OCI-LY1 (cell line): ENCODE measurements at regions not wholly inside any gene's neighbourhood (a gene's known extent, or its start where the extent isn't known, plus 50 kb on each side); places are given as distances from the start of the nearest gene placed in this dataset.
"Not testable (repeated sequence)": the region's sequence is repeated elsewhere in the genome, so short reads cannot be mapped to it uniquely, and the experiment has no call there.

ENCODE experiments used
- EZH2 ChIP-seq: fragments of 200-600 bp; sonication (generic), shearing (Covaris generic); IDR thresholded peaks from 2 replicates; pipeline ENCODE4 v1.8.0; 2017; ENCODE audit warnings: borderline replicate concordance, mixed run types, mild to moderate bottlenecking, antibody characterized with exemption, low read length, moderate library complexity, mixed read lengths
- TF ChIP-seq, protein P1 (sequence below): fragments of 200-600 bp; sonication (generic), shearing (Covaris generic); IDR thresholded peaks from 2 replicates; pipeline ENCODE4 v1.5.1; 2017; ENCODE audit warnings: mild to moderate bottlenecking, antibody characterized with exemption, low read length, moderate library complexity, mixed read lengths

DNA sequence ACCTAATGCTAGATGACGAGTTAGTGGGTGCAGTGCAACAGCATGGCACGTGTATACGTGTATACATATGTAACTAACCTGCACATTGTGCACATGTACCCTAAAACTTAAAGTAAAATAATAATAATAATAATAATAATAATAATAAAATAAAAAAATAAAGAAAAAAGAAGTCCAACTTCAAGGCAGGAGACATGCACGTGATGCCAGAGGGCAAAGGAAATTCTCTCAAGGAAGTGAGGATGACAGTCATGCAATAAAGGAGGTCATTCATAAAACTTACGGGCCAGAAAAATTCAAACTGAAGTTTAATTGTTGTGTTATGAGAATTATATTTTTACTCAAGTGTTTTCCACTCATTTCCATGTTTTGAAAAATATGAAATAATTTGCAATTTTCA, 1028.8 kb downstream of the OLFM4 start:
- TF ChIP-seq, protein P1, sequence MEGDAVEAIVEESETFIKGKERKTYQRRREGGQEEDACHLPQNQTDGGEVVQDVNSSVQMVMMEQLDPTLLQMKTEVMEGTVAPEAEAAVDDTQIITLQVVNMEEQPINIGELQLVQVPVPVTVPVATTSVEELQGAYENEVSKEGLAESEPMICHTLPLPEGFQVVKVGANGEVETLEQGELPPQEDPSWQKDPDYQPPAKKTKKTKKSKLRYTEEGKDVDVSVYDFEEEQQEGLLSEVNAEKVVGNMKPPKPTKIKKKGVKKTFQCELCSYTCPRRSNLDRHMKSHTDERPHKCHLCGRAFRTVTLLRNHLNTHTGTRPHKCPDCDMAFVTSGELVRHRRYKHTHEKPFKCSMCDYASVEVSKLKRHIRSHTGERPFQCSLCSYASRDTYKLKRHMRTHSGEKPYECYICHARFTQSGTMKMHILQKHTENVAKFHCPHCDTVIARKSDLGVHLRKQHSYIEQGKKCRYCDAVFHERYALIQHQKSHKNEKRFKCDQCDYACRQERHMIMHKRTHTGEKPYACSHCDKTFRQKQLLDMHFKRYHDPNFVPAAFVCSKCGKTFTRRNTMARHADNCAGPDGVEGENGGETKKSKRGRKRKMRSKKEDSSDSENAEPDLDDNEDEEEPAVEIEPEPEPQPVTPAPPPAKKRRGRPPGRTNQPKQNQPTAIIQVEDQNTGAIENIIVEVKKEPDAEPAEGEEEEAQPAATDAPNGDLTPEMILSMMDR = not testable (repeated sequence)
- not testable (repeated sequence) for TF ChIP-seq EZH2
